ENCODE measurements at regions not wholly inside any gene's neighbourhood (a gene's known extent, or its start where the extent isn't known, plus 50 kb on each side); places are given as distances from the start of the nearest gene placed in this dataset.

GRCh38 chr17:69684251-69684650, 269.8 kb downstream of the MAP2K6 start:
- no peak for TF ChIP-seq EZH2 (IDR thresholded peaks at IDR 0.05; ENCODE audit: borderline replicate concordance, insufficient read depth, low read length, poor library complexity, severe bottlenecking)
- TF ChIP-seq CTCF (IDR thresholded peaks at IDR 0.05; ENCODE audit: poor library complexity, severe bottlenecking) = no peak
- no peak for TF ChIP-seq POLR2AphosphoS5 (IDR thresholded peaks at IDR 0.05)
- no peak for TF ChIP-seq EP300 (conservative IDR thresholded peaks at IDR 0.05; ENCODE audit: poor library complexity, severe bottlenecking)
- no peak for TF ChIP-seq SMC3 (conservative IDR thresholded peaks at IDR 0.05; ENCODE audit: poor library complexity)
- TF ChIP-seq RAD21 (conservative IDR thresholded peaks at IDR 0.05) = no peak
